Heart left ventricle (tissue), 13 donors: ENCODE measurements at regions not wholly inside any gene's neighbourhood (a gene's known extent, or its start where the extent isn't known, plus 50 kb on each side); places are given as distances from the start of the nearest gene placed in this dataset.

Source experiments
- CTCF ChIP-seq, 12 donors: fragments of 200-600 bp; sonication (generic) in 4 of 12; IDR thresholded peaks; one replicate each; pipeline versions ENCODE4 v1.5.0 to v1.8.0; 2018 to 2022; ENCODE audit warnings: antibody characterized with exemption in 12 of 12, mild to moderate bottlenecking in 5 of 12
- POLR2A ChIP-seq, 2 donors: fragments of 450-650 bp; IDR thresholded peaks; one replicate each; pipeline ENCODE4 v1.6.1; 2017; ENCODE audit warnings: antibody characterized with exemption in 2 of 2, mild to moderate bottlenecking in 2 of 2, moderate library complexity in 2 of 2
- donor health status: ischemic (EF 13 %, LVEDD 7.1; RV severe dilation, severe dysfunction).
- donor health status: DM: no; HTN: yes; CAD: no.
- donor health status: DM: no; HTN: no; CAD: no.
- donor health status: ischemic (EF 25% LVEDD 6.9; RV normal size, moderate dysfunction).
- donor health status: ischemic (EF 25% LVEDD 5.7; RV mildly dilated, moderate dysfunction).
- donor health status: ischemic (EF 35%, LVEDD 5.7; RV mildly dilated, moderate dysfunction).
- donor health status: nonischemic (EF 11% LVEDD 7.7; RV severe dilation, severe dysfunction).
- donor health status: DM: yes; HTN: yes; CAD: no.
- donor health status: PGD.
- donor health status: ischemic (EF 29% LVEDD 5.4; RV normal size, mild dysfunction).
- donor health status: nonischemic (EF 23%, LVEDD 6.1; RV moderate dilation, normal function).

GRCh38 chr5:135696317-135696716, 117.5 kb upstream of the CXCL14 start:
- TF ChIP-seq CTCF (IDR thresholded peaks at IDR 0.05) (no peak), POLR2A (IDR thresholded peaks at IDR 0.05) (no peak)
